ENCODE measurements at regions not wholly inside any gene's neighbourhood (a gene's known extent, or its start where the extent isn't known, plus 50 kb on each side); places are given as distances from the start of the nearest gene placed in this dataset.

DNA sequence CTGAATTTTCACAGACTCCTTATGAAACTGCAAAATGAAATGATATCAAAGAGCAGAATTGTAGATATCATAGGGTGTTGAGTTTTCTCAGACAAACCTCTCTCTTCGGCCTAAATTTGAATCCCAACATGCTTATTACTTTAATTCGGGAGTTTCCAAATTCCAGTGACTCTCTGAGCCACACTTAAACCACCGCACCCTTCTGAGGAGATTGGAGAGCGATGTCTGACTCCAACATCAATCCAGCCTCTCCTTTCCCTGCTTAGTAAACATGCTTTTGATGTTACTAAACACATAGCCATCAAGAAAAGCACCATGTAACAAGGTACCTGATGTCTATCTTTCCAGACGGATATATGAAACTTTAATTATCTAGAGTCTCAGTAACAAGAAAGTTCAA, 103.1 kb upstream of the ARHGAP28 start:
- no peak for DNase-seq (ENCODE audit: low read depth)
- TF ChIP-seq, protein P1, sequence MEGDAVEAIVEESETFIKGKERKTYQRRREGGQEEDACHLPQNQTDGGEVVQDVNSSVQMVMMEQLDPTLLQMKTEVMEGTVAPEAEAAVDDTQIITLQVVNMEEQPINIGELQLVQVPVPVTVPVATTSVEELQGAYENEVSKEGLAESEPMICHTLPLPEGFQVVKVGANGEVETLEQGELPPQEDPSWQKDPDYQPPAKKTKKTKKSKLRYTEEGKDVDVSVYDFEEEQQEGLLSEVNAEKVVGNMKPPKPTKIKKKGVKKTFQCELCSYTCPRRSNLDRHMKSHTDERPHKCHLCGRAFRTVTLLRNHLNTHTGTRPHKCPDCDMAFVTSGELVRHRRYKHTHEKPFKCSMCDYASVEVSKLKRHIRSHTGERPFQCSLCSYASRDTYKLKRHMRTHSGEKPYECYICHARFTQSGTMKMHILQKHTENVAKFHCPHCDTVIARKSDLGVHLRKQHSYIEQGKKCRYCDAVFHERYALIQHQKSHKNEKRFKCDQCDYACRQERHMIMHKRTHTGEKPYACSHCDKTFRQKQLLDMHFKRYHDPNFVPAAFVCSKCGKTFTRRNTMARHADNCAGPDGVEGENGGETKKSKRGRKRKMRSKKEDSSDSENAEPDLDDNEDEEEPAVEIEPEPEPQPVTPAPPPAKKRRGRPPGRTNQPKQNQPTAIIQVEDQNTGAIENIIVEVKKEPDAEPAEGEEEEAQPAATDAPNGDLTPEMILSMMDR (conservative IDR thresholded peaks at IDR 0.05; ENCODE audit: low read depth, low read length) = no peak
- no peak overlapping the region for H3K4me3 ChIP-seq (ENCODE audit: low read depth, low read length)

DNA sequence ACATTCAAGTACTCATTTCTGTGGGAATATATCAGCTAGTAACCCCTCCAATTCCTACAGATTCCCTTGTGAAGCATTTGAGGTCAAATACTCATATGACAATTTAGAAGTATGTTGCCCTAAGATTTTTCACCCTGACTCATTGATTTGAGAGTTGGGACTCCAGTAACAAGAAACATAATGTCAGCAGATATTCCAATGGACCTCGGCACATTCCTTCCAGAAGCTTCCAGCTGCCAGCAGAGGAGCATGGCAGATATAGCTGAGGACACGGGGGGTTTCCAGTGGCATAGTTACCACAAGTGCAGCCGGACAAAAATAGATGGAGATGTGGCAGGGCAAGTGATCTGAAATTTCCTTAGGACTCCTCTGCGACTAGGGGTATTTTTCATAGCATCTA, 101.9 kb upstream of the ARHGAP28 start:
- DNase-seq (ENCODE audit: low read depth) = no peak
- H3K4me3 ChIP-seq (ENCODE audit: low read depth, low read length) = no peak overlapping the region
- TF ChIP-seq, protein P1 (conservative IDR thresholded peaks at IDR 0.05; ENCODE audit: low read depth, low read length) = no peak

DNA sequence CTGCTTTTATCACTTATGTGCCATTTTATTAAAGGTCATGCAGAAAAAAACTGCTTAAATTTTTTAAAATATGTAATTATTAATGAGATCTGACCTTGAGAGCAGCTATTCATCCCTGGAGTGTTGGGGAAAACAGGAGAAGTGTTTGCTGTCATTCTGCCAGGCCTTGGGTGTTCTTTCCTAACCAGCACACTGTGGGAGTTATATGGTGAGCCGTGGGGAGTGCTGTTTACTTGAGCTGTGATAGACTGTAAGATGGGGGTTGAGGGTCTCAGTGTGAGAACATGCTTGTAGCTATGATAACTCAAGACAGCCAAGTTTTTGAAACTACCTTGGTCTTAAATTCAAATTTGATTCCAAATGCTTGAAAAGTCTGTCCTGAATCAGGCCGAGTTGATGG, 101.3 kb upstream of the ARHGAP28 start:
- TF ChIP-seq, protein P1 (conservative IDR thresholded peaks at IDR 0.05; ENCODE audit: low read depth, low read length) = no peak
- DNase-seq (ENCODE audit: low read depth) = no peak
- H3K4me3 ChIP-seq (ENCODE audit: low read depth, low read length) = no peak overlapping the region

DNA sequence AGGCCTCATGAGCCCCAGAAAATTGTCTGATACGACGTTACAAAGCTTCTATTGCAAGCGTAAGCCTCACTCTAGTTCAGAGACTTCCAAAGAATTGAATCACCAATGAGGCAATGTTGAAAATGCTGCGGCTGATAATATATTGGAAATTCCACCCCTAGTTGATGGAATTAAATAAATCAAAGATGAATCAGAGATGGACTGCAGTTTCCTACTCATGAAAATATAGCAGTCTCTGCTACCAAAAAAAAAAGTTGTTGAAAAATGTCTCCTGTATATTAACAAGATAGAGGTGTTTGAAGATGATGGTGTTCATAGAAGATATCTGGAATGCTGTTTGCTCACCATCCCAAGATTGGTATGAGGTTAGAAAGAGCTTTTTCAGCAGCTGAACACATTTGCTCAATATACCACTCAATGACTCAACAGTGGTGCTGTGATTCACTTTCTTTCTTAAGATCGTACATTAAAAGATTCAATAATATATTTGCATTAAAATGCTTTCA, 99.8 kb upstream of the ARHGAP28 start:
- TF ChIP-seq, protein P1 (conservative IDR thresholded peaks at IDR 0.05; ENCODE audit: low read depth, low read length) = no peak
- no peak for DNase-seq (ENCODE audit: low read depth)
- H3K4me3 ChIP-seq (ENCODE audit: low read depth, low read length) = no peak overlapping the region

DNA sequence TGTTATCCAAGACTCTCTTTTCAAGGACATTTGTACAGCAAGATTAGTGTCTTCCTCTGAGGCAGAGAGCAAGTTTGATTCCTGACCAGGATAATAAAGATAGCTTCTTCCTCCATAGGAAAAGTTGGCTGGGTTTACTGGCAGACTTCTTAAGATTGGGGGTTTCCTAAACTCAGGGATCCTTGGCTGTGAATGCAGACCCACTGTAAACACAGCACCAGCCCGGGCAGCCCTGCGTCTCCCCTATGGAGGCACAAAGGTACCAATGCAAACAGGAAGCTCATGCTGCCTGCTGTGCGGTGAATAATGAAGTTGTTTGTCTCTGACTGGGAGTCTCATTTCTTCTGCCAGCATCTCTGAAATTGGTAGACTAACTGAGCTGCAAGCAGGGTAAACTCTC, 96.2 kb upstream of the ARHGAP28 start:
- H3K4me3 ChIP-seq (ENCODE audit: low read depth, low read length) = no peak overlapping the region
- no peak for DNase-seq (ENCODE audit: low read depth)
- TF ChIP-seq, protein P1 (conservative IDR thresholded peaks at IDR 0.05; ENCODE audit: low read depth, low read length) = no peak

DNA sequence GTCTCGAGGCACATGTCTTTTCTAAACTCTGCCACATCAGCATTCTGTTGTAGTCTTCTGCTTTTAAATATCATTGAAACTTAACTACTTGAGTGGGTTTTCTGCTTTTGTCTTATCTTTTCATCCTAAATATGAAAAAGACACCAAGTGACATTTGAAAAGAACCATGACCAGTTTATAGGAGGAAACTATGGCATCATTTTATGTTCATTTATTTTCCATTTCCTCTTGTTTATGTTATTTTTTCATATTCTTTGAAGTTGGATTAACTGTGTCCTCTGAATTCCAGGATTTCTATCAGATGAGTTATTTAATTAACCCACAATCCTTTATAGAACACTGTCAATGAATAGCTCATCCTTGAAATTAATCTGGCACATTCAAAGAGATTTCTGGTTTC, 93.4 kb upstream of the ARHGAP28 start:
- TF ChIP-seq, protein P1 (conservative IDR thresholded peaks at IDR 0.05; ENCODE audit: low read depth, low read length) = no peak
- no peak for DNase-seq (ENCODE audit: low read depth)
- H3K4me3 ChIP-seq (ENCODE audit: low read depth, low read length) = no peak overlapping the region

DNA sequence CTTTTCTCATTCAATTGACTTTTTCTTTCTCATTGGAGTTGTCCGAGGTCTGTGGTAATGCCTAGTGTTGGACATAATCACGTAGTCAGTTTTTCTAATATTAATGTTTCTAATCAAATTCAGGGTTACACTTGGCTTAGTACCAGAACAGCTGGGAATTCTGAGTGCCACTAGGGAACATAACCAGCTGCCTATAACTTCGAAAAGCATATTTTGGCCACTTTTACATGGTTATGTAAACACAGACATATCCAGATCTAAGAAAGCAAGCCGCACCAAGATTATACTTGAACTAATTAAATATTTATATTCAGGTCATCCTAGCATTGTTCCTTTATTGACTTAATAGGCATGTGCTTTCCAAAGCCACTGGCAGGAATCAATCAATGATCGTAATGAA, 91.1 kb upstream of the ARHGAP28 start:
- TF ChIP-seq, protein P1 (conservative IDR thresholded peaks at IDR 0.05; ENCODE audit: low read depth, low read length) = no peak
- DNase-seq (ENCODE audit: low read depth) = no peak
- H3K4me3 ChIP-seq (ENCODE audit: low read depth, low read length) = no peak overlapping the region
